HEK293T (cell line): ENCODE measurements at regions not wholly inside any gene's neighbourhood (a gene's known extent, or its start where the extent isn't known, plus 50 kb on each side); places are given as distances from the start of the nearest gene placed in this dataset.

Experiments
- ARNT ChIP-seq: fragments of 450-650 bp; IDR thresholded peaks from 2 replicates; pipeline ENCODE4 v1.6.1; 2017; ENCODE audit warnings: mild to moderate bottlenecking
- BHLHE40 ChIP-seq: fragments of 450-650 bp; IDR thresholded peaks from 2 replicates; pipeline ENCODE4 v1.6.1; 2016; ENCODE audit warnings: mild to moderate bottlenecking, moderate library complexity, borderline replicate concordance
- CTBP1 ChIP-seq: fragments of 450-650 bp; IDR thresholded peaks from 2 replicates; pipeline ENCODE4 v1.6.1; 2016; ENCODE audit warnings: borderline replicate concordance
- ELF4 ChIP-seq: fragments of 450-650 bp; IDR thresholded peaks from 2 replicates; pipeline ENCODE4 v1.6.1; 2017; ENCODE audit warnings: antibody characterized with exemption
- FOXA1 ChIP-seq: fragments of 450-650 bp; IDR thresholded peaks from 2 replicates; pipeline ENCODE4 v1.6.1; 2016; ENCODE audit warnings: mild to moderate bottlenecking
- FOXK2 ChIP-seq: fragments of 450-650 bp; IDR thresholded peaks from 2 replicates; pipeline ENCODE4 v1.6.1; 2016; ENCODE audit warnings: mild to moderate bottlenecking
- FOXM1 ChIP-seq: fragments of 450-650 bp; IDR thresholded peaks from 2 replicates; pipeline ENCODE4 v1.6.1; 2017; ENCODE audit warnings: mild to moderate bottlenecking, borderline replicate concordance
- L3MBTL2 ChIP-seq: fragments of 450-650 bp; conservative IDR thresholded peaks from 2 replicates; pipeline ENCODE4 v1.6.1; 2016; ENCODE audit warnings: mild to moderate bottlenecking
- LEF1 ChIP-seq: fragments of 450-650 bp; IDR thresholded peaks from 2 replicates; pipeline ENCODE4 v1.6.1; 2017; ENCODE audit warnings: mild to moderate bottlenecking, borderline replicate concordance
- NFRKB ChIP-seq: fragments of 450-650 bp; IDR thresholded peaks from 2 replicates; pipeline ENCODE4 v1.6.1; 2016; ENCODE audit warnings: mild to moderate bottlenecking, moderate library complexity
- SP1 ChIP-seq: fragments of 450-650 bp; IDR thresholded peaks from 2 replicates; pipeline ENCODE4 v1.6.1; 2017
- SUZ12 ChIP-seq: fragments of 450-650 bp; IDR thresholded peaks from 2 replicates; pipeline ENCODE4 v1.6.1; 2016; ENCODE audit warnings: mild to moderate bottlenecking
- ZNF384 ChIP-seq: fragments of 450-650 bp; IDR thresholded peaks from 2 replicates; pipeline ENCODE4 v1.6.1; 2016
- TF ChIP-seq, protein P1 (sequence below): fragments of 450-650 bp; IDR thresholded peaks from 2 replicates; pipeline ENCODE4 v1.6.1; 2016

DNA sequence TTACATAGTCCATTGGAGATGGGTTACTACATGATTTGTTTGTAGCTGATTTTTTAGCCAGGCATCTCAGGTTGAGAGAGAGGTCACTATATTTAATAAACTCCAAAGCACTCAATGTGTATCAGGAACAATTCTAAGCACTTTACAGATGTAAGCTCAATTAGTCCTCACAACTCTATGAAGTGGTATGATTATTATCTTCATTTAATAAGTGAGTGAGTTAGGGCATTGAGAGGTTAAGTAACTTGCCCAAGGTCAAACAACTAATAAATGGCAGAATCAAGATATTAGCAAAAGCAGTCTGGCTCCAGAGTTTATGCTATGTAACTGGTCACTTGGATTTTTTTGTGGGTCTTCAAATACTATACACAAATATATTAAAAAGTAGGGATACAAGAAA lies 56.3 kb upstream of the ABI3BP start:
- TF ChIP-seq SP1 (no peak), SUZ12 (no peak), ELF4 (no peak), NFRKB (no peak), ZNF384 (no peak), FOXA1 (no peak), FOXM1 (no peak), CTBP1 (no peak), L3MBTL2 (no peak), ARNT (no peak), FOXK2 (no peak), BHLHE40 (no peak), LEF1 (no peak)
- TF ChIP-seq, protein P1, sequence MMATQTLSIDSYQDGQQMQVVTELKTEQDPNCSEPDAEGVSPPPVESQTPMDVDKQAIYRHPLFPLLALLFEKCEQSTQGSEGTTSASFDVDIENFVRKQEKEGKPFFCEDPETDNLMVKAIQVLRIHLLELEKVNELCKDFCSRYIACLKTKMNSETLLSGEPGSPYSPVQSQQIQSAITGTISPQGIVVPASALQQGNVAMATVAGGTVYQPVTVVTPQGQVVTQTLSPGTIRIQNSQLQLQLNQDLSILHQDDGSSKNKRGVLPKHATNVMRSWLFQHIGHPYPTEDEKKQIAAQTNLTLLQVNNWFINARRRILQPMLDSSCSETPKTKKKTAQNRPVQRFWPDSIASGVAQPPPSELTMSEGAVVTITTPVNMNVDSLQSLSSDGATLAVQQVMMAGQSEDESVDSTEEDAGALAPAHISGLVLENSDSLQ: no peak
